AG04450 (cell line): ENCODE measurements at regions not wholly inside any gene's neighbourhood (a gene's known extent, or its start where the extent isn't known, plus 50 kb on each side); places are given as distances from the start of the nearest gene placed in this dataset.
A peak's percentile ranks its signal among the peaks of the same experiment; 100 is the strongest.

Experiments used
- CTCF ChIA-PET: fragments of 300-600, 350-600 bp; formaldehyde crosslinking; extraction: SDS; loops from one replicate; lab custom pipeline; 2022; ENCODE audit warnings: antibody characterized with exemption, inconsistent platforms; lab: Charles Lee
- POLR2A ChIA-PET: fragments of 350-600 bp; formaldehyde crosslinking; extraction: SDS; loops from one replicate; lab custom pipeline; 2021; ENCODE audit warnings: antibody characterized with exemption, inconsistent platforms; lab: Yijun Ruan, JAX
- DNase-seq: peaks from one replicate; pipeline ENCODE4 v3.0.0-alpha.2; 2011; ENCODE audit warnings: low read depth, low spot score
- H3K27ac ChIP-seq: one replicate; pipeline ENCODE4 v1.5.1; 2012; ENCODE audit warnings: low read depth, low read length, control low read depth
- H3K27me3 ChIP-seq: one replicate; pipeline ENCODE4 v1.6.0; 2012; ENCODE audit warnings: low read length; ENCODE audit not compliant: control insufficient read depth, insufficient read depth
- H3K4me3 ChIP-seq: 2 replicates; pipeline ENCODE4 v1.5.1; 2011; ENCODE audit warnings: mild to moderate bottlenecking, low read depth, low read length, control low read depth
- H3K9me3 ChIP-seq: 2 replicates; pipeline ENCODE4 v1.5.1; 2012; ENCODE audit warnings: low read length; ENCODE audit not compliant: control insufficient read depth, insufficient read depth
- TF ChIP-seq, protein P1 (sequence below): IDR thresholded peaks from 2 replicates; pipeline ENCODE4 v1.5.1; 2011; ENCODE audit warnings: low read depth, low read length, control low read depth, inconsistent platforms

DNA sequence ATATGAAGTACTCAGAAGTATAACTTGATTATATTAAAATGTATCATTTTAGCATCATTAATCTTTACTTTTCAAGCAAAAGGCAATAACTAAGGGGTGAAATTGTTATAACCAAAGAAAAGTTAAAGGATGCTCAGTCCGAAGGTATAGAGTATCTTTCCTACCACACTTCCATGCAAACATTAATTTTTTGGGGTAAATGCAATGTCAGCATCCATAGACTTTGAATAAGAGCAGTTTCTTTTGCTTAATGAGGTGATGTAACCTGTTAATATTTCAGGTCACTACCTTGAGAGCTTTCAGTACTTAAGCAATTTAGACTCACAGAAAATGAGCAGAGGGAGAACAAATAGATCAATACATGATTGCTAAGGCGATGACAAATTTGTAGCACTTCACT lies 1093.5 kb downstream of the PLA2G4A start:
- Histone ChIP-seq H3K27me3 (no peaks in the 10 kb centered on the region), H3K9me3 (no peaks in the 10 kb centered on the region), H3K27ac (no peak overlapping the region), H3K4me3 (no peak overlapping the region)
- TF ChIP-seq, protein P1, sequence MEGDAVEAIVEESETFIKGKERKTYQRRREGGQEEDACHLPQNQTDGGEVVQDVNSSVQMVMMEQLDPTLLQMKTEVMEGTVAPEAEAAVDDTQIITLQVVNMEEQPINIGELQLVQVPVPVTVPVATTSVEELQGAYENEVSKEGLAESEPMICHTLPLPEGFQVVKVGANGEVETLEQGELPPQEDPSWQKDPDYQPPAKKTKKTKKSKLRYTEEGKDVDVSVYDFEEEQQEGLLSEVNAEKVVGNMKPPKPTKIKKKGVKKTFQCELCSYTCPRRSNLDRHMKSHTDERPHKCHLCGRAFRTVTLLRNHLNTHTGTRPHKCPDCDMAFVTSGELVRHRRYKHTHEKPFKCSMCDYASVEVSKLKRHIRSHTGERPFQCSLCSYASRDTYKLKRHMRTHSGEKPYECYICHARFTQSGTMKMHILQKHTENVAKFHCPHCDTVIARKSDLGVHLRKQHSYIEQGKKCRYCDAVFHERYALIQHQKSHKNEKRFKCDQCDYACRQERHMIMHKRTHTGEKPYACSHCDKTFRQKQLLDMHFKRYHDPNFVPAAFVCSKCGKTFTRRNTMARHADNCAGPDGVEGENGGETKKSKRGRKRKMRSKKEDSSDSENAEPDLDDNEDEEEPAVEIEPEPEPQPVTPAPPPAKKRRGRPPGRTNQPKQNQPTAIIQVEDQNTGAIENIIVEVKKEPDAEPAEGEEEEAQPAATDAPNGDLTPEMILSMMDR: no peak
- POLR2A ChIA-PET: no interaction called here
- CTCF ChIA-PET: no interaction called here
- no peak for DNase-seq

DNA sequence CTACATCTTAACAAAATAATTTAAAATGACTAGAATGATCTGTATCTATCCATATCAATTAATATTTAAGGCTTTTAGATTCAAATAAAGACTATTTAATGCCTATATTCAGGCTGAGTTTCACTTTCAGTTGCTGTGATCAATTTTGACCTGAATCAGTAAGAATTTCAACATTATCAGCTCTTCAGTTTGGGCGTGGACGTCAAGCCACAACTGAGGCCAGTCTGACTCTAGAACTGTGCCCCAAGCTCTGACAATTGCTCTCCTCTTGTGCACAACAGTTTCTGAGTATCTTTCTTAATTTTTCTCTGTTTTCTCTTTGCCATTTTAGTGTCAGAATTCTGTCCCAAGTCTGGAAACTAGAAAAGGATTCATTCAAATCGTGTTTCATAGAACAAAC lies 1095.5 kb downstream of the PLA2G4A start:
- Histone ChIP-seq H3K27me3 (no peaks in the 10 kb centered on the region), H3K9me3 (no peaks in the 10 kb centered on the region), H3K27ac (no peak overlapping the region), H3K4me3 (no peak overlapping the region)
- ChIA-PET CTCF (interaction anchor here (1.6 kb wide), 1 partner anchor 659 kb away, joined by 4 read pairs; no protein-coding TSS in a partner anchor), POLR2A (no interaction called here)
- DNase-seq: no peak
- TF ChIP-seq, protein P1: no peak

DNA sequence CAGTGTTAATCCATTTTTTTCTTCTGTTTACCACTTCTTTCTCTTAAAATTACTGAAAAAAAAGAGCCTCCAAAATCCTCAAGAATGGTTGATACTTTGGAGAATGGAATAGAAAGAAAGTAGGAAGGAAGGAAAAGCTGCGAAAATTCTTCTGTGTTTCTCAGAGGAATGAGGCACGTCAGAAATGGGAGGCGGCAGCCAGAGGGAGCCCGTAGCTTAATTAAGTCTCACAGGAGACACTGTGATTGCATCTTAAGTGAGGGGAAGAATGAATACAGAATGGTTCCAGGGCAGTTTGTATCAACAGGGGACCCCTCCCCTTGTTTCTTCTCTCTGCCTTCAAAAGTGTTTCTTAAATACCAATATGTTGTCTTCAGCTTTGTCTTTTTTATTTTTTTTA lies 1099.5 kb downstream of the PLA2G4A start:
- H3K4me3 ChIP-seq: no peak overlapping the region
- ChIA-PET POLR2A (no interaction called here), CTCF (interaction anchor here (0.6 to 2.0 kb wide), 12 partner anchors 10 to 656 kb away, joined by 3 to 7 read pairs (median 4); no protein-coding TSS in a partner anchor)
- no peaks in the 10 kb centered on the region for H3K9me3 ChIP-seq
- DNase-seq: no peak
- H3K27ac ChIP-seq: no peak overlapping the region
- TF ChIP-seq, protein P1: peak; percentile 45
- no peaks in the 10 kb centered on the region for H3K27me3 ChIP-seq

DNA sequence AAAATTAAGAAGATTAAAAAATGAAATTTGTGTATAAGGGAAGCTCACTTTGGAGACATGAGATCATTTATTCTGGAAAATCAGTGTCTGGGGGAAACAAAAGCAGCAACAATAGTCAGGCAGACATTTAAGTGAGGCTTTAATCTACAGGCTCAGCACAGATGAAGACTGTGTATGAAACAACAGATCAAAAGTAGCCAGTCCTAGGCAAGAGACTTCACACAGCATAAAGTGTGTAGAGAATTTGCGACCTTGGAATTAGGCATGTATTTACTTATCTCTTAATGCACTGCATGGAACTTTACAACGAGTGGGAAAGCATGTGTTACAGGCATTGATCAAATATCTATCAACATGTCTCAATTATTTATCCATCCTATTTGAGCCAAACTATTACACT lies 1099.9 kb downstream of the PLA2G4A start:
- ChIA-PET POLR2A (no interaction called here), CTCF (interaction anchor here (0.6 to 2.0 kb wide), 9 partner anchors 9 to 656 kb away, joined by 3 to 7 read pairs (median 4); no protein-coding TSS in a partner anchor)
- TF ChIP-seq, protein P1: no peak
- Histone ChIP-seq H3K9me3 (no peaks in the 10 kb centered on the region), H3K4me3 (no peak overlapping the region), H3K27ac (no peak overlapping the region), H3K27me3 (no peaks in the 10 kb centered on the region)
- DNase-seq: no peak

DNA sequence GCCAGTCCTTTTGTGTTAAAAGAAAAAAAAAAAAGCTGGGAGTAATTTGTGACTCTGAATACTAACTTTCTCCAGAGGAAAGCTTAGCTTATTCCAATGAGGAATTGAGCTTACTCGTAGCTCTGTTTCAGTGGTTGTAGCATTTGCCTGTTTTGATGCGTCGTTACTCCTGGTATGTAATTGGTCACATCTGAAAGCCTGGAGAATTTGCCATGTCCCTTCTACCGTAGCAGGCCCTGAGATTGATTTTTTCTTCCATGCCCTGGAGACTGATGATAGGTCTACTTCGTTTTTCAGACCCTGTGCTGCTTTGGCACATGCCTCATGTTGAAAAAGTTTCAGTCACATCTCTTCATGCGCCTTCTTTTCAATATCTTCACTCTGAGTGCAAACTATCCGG lies 1103.0 kb downstream of the PLA2G4A start:
- H3K27ac ChIP-seq: no peak overlapping the region
- ChIA-PET POLR2A (no interaction called here), CTCF (no interaction called here)
- DNase-seq: no peak
- H3K27me3 ChIP-seq: no peaks in the 10 kb centered on the region
- no peaks in the 10 kb centered on the region for H3K9me3 ChIP-seq
- TF ChIP-seq, protein P1: no peak
- H3K4me3 ChIP-seq: no peak overlapping the region
